Superior temporal gyrus (tissue), 1 donor: ENCODE measurements at regions not wholly inside any gene's neighbourhood (a gene's known extent, or its start where the extent isn't known, plus 50 kb on each side); places are given as distances from the start of the nearest gene placed in this dataset.

ENCODE experiments used
- DNase-seq: peaks from one replicate; pipeline ENCODE4 v3.0.0-alpha.2; 2016; ENCODE audit errors: extremely low spot score

DNA sequence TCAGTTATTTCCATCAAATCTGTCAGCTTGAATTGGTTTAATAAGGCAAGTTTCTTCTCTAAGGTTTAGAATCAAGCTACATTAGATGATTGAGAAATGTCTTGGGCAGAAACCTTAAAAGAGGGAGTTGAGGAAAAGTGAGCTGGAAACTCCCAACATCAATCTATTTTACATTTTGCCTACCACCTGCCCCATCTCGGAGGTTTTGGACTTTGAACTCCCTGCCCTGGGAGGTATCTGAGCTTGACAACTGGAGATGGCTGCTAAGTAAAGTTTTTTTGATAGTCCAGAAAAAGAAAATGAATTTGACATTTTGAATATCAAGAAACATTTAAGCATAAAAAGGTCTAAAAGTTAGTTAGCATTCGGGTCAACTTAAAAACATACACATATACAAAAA is 234.2 kb downstream of the NFKBIZ start:
- no peak for DNase-seq

DNA sequence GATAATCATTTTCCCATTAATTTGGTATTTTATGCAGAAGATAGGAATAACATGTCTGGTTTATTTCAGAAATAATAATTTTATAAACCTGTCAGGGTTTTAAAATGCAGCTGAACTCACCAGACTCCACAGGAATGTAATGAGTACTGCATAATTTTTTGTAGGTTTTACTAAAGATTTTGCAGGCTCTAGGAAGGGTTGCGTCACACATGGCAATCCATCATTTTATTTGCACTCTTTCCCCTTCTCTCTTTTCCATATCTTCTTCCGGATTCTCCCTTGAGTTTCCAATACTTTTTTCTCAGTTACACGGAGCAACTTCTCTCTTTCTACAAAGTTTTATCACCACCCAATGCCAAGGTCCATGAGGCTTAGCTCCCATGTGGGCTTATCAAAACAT is 234.7 kb downstream of the NFKBIZ start:
- DNase-seq = no peak

DNA sequence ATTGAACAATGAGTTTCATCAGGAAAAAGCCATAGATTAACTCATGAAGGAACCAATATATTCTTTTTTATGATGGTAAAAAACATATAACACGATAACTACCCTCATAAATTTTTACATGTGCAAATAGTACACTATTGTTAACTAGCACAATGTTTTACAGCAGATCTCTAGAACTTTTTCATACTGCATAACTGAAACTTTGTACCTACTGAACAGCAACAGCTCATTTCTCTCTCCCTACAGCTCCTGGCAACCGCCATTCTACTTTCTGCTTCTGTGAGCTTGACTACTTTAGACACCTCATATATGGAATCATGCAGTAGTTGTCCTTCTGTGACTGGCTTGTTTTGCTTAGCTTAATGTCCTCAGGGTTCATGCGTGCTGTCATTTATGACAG is 235.4 kb downstream of the NFKBIZ start:
- no peak for DNase-seq

DNA sequence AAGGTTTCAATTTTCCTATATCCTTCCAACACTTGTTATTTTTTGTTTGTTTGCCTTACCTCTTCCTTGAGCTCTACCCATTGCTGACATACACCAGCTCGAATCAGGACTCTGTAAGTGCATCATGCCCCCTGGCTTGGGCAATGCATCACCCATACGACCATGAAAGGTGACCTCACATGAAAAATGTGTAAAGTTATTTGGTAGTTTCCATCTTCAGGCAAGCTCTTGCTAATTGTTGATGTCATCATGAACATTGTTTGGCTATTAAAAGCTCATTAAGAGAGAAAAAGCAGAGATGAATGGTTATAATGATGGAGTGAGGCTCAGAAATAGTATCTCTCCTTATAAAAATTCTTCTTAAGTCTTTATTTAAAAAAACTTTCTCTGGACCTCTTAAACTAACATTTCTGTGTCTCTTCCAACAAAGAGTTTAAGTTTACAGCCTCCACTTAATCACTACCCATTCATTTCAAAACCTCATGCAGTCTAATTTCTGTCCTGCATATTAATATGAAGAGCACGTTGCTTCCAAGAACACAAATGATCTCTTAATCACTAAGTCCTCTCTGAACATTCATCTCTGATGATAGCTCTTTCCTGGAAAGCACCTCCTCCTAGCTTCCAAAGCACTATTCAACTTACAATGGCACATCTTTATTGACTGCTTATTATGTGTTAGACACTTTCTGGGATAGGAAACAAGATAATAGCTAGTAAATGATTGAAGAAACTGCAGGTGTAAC is 236.3 kb downstream of the NFKBIZ start:
- DNase-seq = no peak

DNA sequence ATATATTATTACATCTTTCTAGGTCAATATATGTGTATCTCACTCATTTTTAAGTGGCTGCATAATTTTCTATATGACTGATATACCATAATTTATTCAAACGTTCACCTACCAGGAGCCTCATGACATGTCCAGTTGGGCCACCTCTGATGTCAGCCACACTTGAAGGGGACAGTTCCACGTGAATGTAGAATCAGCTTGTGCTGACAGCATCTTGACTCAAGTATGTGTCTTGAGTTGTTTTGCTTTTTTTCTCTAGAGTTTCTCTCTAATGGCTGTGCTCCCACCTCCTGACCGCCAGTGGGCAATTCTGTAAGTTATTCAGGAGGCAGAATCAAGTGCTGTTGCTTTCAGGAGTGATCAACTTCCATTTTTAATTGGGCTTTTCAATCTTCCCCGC is 237.9 kb downstream of the NFKBIZ start:
- no peak for DNase-seq

DNA sequence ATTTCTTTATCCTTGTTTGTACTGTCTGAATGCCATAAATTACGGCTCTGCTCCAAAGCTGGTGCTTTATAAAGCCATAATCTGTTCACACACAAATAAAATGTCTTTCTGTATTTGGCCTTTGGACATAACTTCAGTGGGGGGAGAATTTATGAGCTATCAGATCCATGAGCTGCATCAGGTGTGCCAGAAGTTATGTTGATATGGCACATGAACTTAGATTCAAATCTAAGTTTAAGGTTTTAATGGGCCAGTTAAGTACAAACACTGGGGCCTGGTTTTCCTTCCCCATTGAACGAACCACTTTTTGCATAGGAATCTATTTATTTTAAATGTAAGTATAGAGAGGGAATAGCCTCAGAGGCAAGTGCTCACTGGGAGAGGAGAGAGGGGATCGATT is 239.9 kb downstream of the NFKBIZ start:
- DNase-seq = no peak

DNA sequence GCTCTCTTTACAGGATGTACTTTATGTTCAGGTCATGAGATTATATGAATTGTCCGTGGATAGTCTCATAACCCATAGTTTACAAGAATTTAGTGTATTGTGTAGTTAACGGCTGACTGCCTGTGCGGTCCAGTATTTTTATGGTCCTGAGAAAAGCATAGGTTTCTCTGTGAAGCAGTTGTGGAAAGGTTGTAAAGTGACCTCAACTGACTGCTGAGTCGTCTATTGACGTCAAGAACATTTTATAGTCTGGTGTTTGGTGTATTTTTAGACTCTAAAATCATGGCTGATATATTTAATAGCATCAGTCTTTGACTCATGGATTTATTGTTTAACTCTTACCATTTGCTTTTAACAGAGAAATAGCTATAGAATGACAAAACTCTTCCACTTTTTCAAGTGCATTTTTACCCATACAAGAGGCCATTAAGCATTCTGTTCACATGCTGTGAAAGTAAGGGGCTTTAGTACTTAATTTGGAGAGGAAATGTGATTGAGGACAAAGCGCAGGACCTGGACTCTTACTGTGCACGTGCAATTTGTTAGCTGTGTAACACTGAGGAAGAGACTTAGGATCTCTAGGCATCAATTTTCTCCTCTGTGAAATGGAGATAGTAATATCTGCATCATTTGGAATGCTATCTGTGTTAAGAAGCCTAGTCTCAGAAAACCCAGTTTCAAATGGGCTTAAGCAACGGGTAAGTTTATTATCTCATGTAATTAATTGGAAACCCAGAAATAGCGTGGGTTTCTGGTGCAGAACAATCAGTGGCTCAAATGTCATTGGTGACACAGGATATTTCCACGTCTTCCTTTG is 240.8 kb downstream of the NFKBIZ start:
- no peak for DNase-seq

DNA sequence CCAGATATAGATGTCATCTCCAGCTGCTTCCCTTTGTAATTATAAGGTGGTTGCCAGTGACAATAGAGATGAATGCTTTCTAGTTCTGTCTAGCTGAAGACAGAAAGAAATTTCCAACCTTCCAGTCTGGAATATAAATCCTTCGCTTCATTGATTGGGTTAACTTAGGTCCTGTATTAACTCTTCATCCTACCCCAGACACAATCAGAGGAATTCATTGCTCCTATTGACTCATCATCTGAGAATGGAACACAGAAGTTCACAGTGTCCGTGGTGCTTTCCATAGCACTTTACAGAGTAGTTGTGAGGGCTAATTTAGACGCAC is 241.4 kb downstream of the NFKBIZ start:
- no peak for DNase-seq

DNA sequence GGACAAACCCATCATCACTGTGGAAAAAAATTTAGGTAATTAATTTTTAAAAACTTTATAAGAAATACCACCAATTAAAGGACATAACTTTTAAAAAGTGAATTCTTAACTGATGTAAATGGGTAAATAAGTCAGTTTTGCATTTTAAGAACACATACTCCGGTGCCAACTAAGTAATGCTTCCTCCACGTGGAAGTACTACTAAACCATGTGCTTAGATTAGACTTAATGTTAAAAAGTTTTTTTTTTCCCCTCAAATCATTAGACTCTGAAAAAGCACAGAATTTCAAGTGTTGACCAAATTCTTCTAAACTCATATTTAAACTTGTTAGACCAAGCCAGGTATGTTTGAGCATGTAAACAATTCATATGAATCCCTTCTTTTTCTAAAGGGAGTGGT is 242.0 kb downstream of the NFKBIZ start:
- DNase-seq = no peak

DNA sequence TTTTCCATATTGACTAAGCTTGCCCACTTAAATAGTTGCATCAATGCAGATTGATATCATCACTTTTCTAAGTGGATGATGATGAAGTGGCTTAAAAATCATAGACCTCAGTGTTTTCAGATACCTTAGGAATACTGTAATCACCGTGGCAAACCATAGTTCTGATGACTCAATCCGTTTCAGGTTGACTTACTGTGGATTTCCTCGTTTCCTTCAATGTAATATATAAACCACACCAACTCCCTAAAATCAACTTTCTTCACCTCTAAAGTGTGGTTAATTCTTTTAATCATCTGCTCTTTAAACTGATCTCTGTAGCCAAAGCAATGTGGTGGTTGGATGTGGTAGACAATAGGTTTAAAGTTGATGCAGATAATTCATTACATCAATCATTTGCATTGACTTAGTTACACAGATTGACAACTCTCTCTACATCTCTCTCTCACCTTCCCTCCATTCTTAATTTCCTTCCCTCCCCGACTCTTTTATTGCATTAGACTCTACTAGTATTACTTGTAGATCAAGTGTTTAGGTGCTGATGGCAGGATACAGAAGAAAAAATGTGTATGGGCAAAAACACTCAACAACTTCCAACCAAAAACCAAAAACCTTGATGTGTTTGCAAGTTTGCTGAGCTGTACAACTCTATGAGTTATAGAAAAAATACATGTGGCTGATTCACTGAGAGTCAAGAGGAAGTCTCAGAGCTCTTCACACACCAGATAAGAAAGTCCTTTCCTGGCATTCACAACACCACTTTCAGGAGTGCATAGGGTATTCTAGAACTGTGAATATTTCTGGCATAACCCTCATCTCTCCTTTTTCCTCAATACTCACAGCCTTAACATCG is 243.5 kb downstream of the NFKBIZ start:
- DNase-seq = no peak

DNA sequence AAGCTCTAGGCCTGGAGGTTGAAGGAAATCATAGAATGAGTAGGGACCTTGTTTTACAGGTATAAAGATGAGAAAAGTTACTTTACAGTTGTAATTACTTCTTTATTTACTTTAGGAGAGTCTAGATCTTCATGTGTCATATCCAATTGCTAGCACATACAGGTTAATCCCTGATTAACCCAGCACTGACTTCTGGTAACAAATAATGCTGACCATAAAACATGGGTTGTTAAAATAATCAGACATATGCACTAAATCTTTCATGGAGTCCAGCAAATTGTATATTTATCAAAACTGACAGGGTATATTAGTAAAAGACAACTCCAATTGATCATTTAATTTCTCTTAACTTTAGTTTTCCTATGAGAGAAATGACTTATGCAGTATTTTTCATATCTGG is 245.2 kb downstream of the NFKBIZ start:
- no peak for DNase-seq

DNA sequence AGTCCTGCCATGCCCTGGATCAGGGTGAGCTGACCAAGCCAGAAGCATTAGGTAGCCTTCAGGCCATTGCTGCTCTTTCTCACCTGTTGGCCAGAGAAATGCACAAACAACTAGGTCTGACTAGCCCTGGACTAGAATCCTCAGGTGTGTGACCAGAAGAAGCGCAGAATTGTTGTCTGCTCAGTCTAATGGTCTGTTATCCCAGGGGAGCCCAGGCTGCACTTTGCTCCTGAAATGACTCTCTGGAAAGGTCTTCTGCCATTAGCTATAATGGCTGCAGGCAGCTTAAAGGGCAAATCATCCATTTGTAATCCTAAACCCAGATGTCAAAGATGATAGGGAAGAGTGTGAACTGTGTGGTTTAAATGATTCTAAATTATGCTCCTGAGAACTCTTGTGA is 246.1 kb downstream of the NFKBIZ start:
- DNase-seq = no peak

DNA sequence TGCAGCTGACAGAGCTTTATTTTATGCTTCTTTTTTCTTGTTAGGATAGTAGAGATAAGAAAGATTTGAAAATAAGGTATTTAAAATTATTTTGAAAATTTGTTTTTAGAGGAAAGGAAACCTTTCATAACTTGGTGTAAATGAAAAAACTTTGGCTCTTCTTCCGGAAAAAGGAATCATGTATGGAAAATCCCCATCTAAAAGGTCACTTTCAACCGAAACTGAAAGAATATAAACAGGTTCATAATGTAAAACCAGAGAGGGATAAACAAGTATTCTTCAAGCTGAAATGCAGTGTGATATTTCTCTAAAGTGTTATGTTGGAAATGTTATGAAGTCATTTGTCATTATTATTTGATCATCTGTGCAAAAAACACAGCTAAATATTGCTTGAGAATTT is 246.8 kb downstream of the NFKBIZ start:
- no peak for DNase-seq

DNA sequence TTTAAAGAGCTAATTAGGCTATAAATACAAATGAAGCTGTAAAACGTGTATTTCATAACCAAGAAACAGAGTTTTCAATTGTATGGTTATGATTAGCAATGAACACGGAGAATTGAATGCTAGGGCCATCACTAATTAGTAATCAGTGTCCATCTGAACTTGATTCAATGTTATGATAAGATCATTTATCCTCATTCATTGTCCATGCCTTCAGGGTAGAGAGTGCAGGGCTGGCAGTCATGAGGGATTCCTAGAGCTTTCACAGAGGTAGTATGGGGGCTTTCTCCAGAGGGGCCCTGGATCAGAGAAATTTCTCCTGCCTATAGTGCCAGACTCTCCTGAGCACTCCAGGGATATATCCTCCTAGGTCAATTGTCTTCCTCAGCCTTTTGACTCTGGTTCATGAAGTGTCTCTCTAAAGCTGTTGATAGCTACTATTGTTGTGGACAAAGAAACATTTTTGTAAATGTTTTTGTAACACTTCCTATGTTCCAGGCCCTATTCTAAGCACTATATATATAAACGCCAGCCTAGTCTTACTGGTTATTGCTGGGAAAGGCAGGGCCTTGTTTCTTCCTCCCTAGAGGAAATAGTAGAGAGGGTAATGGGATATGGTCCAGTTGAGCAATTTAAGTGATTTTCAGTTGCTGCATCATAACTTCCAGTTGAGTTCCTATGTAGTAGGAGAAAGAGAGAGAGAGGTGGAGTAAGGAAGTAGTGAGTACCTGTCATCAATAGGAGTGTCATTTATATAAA is 249.0 kb downstream of the NFKBIZ start:
- DNase-seq = no peak

DNA sequence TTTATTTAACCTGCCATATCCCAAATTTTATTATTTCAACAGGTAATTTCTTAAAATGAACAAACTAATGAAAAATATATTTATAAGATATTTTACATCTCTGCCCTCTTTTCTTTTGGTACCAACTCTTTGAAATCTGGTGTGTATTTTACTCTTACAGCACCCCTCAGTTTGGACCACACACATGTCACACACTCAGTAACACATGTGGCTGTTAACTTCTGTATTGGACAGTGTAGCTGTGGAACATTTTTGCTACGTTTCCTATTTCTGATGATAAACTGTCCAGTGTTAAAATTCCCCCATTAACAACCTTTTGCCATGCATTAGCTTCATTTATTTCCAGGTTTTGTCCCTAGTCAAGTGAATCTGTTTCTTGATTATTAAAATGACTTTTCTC is 250.6 kb downstream of the NFKBIZ start:
- DNase-seq = no peak

DNA sequence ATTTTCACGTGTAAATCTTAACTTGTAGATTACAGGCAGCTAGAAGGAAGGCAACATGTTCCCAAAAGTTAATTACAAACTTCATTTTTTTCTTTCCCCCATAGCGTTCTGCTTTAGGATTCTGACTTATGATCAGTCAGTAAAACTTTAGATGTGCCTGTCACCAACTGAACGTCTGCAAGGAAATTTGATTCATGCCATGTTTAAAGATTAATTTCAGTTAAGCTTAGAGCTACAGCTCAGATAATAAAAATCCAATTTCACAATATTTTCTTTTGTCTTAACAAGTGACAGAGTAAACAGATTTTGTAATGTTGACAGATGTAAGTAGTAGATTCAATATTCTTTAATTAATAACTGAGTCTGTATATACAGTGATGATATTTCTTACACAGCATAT is 253.1 kb downstream of the NFKBIZ start:
- no peak for DNase-seq

DNA sequence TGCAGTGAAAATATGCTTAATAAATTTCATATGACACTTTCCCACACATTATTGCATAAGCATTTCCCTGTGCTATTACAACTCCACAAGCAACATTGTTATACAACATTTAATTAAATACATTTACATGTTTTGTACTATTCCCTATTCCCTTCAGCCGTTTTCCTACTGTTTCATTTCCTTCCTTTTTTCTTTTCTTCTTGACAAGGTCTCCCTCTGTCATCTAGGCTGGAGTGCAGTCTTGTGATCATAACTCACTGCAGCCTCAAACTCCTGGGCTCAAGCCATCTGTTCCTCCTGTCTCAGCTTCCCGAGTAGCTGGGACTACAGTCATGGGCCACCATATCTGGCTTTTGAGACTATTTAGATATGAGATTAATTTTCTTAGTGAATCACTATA is 254.7 kb downstream of the NFKBIZ start:
- no peak for DNase-seq

DNA sequence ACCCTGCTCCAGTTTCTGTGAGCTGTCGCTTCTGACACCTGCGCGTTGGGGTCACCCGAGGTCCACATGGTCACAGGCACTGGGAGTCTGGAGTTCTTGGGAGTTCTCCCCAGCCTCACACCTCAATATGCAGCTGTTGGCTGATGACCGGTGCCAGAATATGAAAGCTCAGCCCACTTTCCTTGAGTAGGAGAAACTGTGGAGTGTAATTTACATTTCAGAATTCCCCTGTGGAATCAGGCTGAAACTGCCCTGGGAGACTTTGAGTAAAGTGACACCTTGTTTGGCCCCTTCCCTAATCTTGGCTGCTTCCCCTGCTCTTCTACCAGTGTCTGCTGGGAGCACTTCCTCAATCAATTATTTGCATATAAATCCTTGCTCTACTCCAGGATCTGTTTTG is 255.9 kb downstream of the NFKBIZ start:
- no peak for DNase-seq

DNA sequence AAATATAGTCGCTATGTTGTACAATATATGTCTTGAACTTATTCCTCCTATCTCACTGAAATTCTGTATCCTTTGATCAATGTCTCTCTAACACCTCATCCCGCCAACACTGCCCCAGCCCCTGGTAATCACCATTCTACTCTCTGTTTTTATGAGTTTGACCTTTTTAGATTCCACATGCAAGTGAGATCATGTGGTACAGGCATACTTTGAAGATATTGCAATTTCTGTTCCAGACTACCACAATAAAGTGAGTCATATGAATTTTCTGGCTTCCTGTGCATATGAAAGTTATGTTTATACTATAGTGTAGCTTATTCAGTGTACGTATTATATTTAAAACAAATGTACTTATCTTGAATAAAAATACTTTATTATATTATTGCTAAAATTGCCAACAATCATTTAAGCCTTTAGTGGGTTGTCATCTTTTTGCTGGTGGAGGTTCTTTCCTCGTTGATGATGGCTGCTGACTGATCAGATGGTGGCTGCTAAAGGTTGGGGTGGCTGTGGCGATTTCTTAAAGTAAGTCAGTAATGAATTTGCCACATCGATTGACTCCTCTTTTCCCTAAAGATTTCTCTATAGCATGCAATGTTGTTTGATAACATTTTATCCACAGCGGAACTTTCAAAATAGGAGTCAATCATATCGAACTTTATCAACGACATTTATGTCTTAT is 257.2 kb downstream of the NFKBIZ start:
- no peak for DNase-seq

DNA sequence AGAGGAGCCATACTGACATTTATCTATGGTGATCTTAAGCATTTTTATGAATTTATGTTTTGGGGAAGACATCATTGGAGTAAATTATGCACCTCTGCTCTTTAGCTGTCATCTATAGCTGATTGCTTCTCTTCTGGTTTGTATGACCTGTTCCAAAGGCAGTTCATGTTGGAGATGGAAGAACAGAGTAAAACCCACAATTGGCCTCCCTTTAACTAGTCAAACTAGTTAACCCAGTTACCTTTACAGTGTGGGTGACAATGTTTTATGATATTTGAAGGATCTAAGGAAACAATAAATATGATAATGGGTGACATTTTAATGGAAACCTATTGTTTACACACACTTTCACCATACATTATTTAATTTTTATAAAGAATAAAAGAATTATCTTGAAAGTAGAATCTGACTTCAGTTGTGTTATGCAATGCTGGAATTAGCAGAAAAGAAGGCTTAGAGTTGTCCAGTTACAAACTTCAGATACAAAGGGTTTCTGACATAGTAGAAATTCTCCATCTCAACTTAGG is 263.5 kb downstream of the NFKBIZ start:
- no peak for DNase-seq

DNA sequence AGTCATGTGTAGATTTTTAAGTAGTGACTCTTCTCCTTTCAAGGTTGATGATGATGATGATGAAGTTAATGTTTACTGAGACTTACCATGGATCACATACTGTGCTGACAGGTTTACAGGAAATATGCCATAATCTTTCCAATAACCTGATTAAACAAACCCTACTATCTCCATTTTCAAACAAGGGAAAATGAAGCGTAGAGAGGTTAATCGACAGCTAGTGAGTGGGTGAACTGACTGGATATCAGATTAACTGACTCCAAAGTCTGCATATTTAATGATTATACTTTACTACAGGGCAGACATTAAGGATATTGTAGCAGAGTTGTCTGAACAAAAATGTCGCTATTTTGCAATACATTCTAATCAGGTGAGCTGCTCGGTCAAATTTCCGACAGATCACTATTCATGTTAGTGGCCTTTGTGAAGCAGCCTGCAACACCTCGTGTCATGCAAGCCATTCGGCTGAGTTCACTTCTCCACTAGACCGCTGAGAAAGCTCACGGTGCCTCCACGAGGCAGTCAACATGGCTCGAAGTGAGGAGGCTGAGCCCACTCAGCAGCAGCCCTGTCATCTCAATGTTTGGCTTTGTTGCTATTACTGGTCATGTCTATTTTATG is 264.2 kb downstream of the NFKBIZ start:
- no peak for DNase-seq
